ENCODE measurements at regions not wholly inside any gene's neighbourhood (a gene's known extent, or its start where the extent isn't known, plus 50 kb on each side); places are given as distances from the start of the nearest gene placed in this dataset.

GRCh38 chr3:8255725-8256124, 245.9 kb upstream of the LMCD1 start:
- Histone ChIP-seq H3K36me3 (no peaks in the 10 kb centered on the region), H3K4me1 (no peaks in the 10 kb centered on the region), H3K9me3 (peaks cover 4% of the 10 kb centered on the region), H3K27ac (no peak overlapping the region), H3K4me3 (no peak overlapping the region), H3K27me3 (no peaks in the 10 kb centered on the region)
- TF ChIP-seq, protein P1, sequence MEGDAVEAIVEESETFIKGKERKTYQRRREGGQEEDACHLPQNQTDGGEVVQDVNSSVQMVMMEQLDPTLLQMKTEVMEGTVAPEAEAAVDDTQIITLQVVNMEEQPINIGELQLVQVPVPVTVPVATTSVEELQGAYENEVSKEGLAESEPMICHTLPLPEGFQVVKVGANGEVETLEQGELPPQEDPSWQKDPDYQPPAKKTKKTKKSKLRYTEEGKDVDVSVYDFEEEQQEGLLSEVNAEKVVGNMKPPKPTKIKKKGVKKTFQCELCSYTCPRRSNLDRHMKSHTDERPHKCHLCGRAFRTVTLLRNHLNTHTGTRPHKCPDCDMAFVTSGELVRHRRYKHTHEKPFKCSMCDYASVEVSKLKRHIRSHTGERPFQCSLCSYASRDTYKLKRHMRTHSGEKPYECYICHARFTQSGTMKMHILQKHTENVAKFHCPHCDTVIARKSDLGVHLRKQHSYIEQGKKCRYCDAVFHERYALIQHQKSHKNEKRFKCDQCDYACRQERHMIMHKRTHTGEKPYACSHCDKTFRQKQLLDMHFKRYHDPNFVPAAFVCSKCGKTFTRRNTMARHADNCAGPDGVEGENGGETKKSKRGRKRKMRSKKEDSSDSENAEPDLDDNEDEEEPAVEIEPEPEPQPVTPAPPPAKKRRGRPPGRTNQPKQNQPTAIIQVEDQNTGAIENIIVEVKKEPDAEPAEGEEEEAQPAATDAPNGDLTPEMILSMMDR (IDR thresholded peaks at IDR 0.05): no peak
- ATAC-seq: no peak
- intact Hi-C loops (cut with DNase I): no loop called here
- no peak for DNase-seq

- DNase-seq (no peak), ATAC-seq (no peak)
- no peaks in the 10 kb centered on the region for H3K4me1 ChIP-seq
- intact Hi-C loops (cut with DNase I): no loop called here
- H3K27ac ChIP-seq: no peak overlapping the region
- H3K4me3 ChIP-seq: no peak overlapping the region
- H3K27me3 ChIP-seq: no peaks in the 10 kb centered on the region
- H3K36me3 ChIP-seq: no peaks in the 10 kb centered on the region
- peaks cover 6% of the 10 kb centered on the region for H3K9me3 ChIP-seq
- TF ChIP-seq, protein P1 (IDR thresholded peaks at IDR 0.05): no peak
Measured at GRCh38 chr3:8256441-8257071, 245.1 kb upstream of the LMCD1 start.

- no peak for DNase-seq
- intact Hi-C loops (cut with DNase I): no loop called here
Measured at GRCh38 chr3:8261018-8261417, 240.6 kb upstream of the LMCD1 start.

DNA sequence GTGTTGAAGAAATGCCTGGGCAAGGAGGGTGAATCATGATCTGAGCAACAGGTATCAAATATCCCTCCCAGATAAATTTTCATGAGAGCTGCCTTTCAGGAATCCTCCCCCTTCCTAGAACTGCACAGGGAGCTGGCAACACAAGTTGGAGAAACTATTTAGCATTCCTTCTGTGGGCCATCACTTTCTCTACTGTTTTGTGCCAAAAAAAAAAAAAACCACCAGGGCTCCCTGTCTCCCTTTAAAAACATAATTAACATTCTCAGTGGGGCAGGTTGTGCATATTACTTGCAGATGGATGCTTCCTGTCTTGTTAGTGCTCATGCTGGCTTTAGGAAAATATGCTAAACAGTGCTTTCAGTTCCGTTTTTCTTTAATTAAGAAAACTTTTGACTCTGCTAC, 234.9 kb upstream of the LMCD1 start:
- ATAC-seq: no peak
- no peak overlapping the region for H3K4me3 ChIP-seq
- TF ChIP-seq, protein P1 (IDR thresholded peaks at IDR 0.05): no peak
- no peaks in the 10 kb centered on the region for H3K4me1 ChIP-seq
- no peaks in the 10 kb centered on the region for H3K9me3 ChIP-seq
- no peaks in the 10 kb centered on the region for H3K27me3 ChIP-seq
- no peak overlapping the region for H3K27ac ChIP-seq
- H3K36me3 ChIP-seq: no peaks in the 10 kb centered on the region
- no peak for DNase-seq
- intact Hi-C loops (cut with DNase I): no loop called here

More at GRCh38 chr3:8261018-8261417, 240.6 kb upstream of the LMCD1 start:
- H3K9me3 ChIP-seq: peaks cover 6% of the 10 kb centered on the region
- H3K4me3 ChIP-seq: no peak overlapping the region
- H3K27ac ChIP-seq: no peak overlapping the region
- no peak for ATAC-seq
- no peaks in the 10 kb centered on the region for H3K36me3 ChIP-seq
- no peaks in the 10 kb centered on the region for H3K4me1 ChIP-seq
- TF ChIP-seq, protein P1 (IDR thresholded peaks at IDR 0.05): no peak
- H3K27me3 ChIP-seq: no peaks in the 10 kb centered on the region

- Histone ChIP-seq H3K27me3 (no peaks in the 10 kb centered on the region), H3K4me1 (no peaks in the 10 kb centered on the region), H3K36me3 (no peaks in the 10 kb centered on the region), H3K4me3 (no peak overlapping the region), H3K27ac (no peak overlapping the region), H3K9me3 (no peaks in the 10 kb centered on the region)
- intact Hi-C loops (cut with DNase I): no loop called here
- DNase-seq (no peak), ATAC-seq (no peak)
- TF ChIP-seq, protein P1 (IDR thresholded peaks at IDR 0.05): no peak
Measured at GRCh38 chr3:8273479-8273878, 228.1 kb upstream of the LMCD1 start.

GRCh38 chr3:8276056-8276455, 225.6 kb upstream of the LMCD1 start:
- no peaks in the 10 kb centered on the region for H3K9me3 ChIP-seq
- intact Hi-C loops (cut with DNase I): no loop called here
- TF ChIP-seq, protein P1 (IDR thresholded peaks at IDR 0.05): no peak
- no peak overlapping the region for H3K27ac ChIP-seq
- DNase-seq (no peak), ATAC-seq (no peak)
- H3K4me1 ChIP-seq: no peaks in the 10 kb centered on the region
- H3K4me3 ChIP-seq: no peak overlapping the region
- no peaks in the 10 kb centered on the region for H3K27me3 ChIP-seq
- H3K36me3 ChIP-seq: no peaks in the 10 kb centered on the region

All from upper lobe of right lung (tissue), 1 donor.